ENCODE measurements at regions not wholly inside any gene's neighbourhood (a gene's known extent, or its start where the extent isn't known, plus 50 kb on each side); places are given as distances from the start of the nearest gene placed in this dataset.
"Not testable (repeated sequence)": the region's sequence is repeated elsewhere in the genome, so short reads cannot be mapped to it uniquely, and the experiment has no call there.

DNA sequence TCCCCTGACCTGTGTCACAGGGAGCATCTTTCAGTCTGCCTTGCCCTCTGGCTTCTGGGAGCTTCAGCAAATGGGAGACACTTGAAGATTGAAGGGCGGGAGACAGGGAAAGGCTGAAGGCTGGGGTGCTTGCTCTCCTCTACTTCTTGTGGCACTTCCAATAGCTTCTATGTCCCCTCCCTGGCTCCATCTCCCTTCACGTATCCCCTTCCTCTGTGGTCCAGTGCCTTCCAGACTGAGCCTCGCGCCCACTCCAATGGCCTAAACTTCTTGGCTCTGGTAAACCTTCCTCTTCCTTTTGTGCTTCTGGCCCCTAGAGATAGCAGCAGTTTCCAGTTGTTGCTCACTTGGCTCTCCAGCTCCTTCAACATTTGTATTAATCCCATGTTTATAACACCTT, 69.8 kb upstream of the TOPAZ1 start:
- DNase-seq: no peak

DNA sequence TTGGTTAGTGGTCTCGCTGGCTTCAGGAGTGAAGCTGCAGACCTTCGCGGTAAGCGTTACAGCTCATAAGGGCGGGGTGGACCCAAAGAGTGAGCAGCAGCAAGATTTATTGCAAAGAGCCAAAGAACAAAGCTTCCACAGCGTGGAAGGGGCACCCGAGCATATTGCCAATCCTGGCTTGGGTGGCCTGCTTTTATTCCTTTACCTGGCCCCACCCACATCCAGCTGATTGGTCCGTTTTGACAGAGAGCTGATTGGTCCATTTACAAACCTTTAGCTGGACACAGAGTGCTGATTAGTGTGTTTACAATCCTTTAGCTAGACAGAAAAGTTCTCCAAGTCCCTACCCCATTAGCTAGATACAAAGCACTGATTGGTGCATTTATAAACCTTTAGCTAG, 69.0 kb upstream of the TOPAZ1 start:
- not testable (repeated sequence) for DNase-seq

DNA sequence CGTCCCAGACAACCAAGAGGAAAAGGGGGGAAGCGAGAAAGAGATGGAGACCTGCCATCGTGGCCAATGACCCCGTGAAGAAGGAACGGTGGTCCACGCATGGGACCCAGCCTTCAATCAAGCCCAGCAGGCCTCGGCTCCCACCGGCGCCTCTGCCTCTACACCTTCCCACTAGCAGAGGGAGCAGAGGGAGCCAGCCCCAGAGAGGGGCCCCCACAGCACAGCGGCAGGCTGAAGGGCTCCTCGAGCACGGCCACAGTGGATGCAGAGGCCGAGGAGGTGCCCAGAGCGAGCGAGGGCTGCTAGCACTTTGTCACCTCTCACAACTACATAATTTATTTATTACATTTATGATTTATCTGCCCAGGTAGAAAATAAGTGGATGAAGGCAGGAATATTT, 68.4 kb upstream of the TOPAZ1 start:
- DNase-seq: no peak

DNA sequence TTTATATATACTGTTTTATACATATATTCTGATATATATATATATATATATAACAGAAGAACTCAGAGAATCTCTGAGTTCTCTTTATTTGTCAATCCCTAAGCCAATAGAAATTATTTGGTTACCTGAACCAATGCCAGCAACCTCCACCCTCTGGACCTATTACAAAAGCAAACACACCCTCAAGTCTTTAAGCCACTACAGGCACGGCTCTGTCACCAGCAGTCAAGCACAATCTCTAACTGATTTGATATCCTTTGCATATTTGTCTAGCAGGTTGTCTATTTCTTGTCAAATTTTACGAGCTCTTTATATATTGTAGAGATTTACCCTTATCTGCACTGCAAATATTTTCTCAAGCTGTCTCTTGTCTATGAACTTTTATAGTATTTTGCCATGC, 66.6 kb upstream of the TOPAZ1 start:
- DNase-seq: no peak

DNA sequence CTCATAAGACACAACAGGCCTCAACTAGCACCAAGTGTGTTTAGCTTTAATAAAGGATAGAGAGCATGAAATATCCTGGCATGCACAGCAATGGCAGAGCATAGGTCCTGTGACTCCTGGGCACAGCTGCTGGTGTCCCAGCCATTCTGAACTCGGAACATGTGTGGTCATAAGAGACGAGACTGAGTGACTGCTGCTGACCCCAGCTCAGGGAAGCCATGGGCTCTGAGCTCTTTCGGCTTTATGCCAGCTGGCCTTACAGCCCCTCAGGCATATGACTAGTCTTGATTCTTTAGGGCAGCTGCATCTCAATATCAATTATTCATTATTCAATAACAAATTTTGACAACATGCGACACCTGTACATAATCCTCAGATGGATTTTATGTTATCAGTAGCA, 62.4 kb upstream of the TOPAZ1 start:
- no peak for DNase-seq

DNA sequence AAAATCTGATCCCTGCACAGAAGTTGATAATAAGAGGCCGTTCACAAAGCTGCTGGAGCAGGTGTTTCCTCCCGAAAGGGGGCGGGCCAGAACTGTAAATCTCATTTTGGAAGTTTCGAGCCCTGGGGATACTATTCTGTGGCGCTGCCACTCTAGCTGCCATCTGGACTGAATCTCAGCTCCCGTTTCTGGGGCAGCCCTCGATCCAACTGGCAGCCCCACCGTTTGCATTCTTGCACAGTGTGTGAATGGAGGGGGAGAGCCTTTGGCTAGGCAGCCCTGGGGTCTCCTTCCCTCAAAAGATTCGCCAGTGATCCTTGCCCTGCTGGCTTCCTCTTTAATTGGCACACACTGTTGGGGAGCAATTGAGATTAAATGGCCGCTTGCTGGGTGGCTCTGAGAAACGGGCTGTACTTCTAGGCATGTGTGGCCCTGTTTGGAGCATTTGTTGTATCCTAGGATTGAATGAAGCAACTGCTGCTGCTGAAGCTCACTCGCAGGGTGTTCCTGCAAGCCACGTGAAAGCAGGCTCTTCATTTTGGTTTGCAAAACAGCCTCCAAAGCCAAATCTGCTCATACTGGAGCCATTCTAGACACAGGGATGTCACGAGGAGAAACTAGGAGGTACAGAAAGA, 57.2 kb upstream of the TOPAZ1 start:
- DNase-seq: no peak

DNA sequence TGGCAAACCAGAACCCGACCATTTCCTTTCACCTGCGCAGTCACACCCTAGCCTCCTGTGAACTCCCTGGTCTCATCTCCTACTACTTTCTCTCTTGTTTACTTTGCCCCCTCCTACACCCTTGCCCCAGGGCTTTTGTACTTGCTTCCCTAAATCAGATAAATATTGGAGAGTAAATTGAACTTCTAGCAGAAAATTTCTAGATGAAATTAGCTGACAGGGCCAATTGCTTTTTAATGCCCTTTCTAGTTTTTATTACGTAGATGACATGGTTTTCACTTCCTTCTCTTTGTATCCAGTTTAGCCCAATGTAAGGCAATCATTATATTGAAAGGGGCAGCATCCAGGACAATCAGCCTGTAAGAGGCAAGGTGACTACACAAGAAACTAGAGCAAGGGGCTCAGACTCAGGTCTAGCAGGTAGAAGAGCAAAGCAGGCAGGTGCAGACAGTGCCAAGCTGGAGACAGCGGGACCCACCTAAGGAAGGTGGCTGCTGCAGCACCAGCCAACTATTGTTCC, 56.2 kb upstream of the TOPAZ1 start:
- DNase-seq: no peak

DNA sequence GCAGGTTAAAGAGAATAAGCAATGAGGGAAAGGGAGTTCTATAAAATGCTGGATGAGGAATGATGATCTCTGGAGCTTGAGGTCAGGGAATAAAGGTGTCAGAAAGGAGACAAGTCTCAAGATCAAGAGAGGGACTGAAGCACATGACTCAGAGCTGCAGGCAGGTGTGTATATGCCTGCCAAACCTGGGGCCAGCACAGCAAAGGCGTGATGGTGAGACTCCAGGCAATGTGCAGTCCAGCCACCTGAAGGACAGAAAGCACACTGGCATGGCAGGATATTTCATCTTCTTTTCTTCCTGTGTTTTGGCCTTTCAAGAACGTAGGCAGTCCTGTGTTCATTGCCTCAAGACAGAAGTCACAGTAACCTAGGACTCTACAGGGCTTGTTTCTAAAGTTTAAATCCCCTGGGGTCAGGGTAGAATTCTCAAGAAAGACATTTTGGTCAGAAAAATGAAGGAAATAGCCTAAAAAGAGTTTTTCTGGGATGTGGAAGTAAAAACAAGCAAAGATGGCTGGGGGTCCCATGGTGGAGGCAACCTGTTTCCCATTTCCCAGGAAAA, 55.5 kb upstream of the TOPAZ1 start:
- no peak for DNase-seq

DNA sequence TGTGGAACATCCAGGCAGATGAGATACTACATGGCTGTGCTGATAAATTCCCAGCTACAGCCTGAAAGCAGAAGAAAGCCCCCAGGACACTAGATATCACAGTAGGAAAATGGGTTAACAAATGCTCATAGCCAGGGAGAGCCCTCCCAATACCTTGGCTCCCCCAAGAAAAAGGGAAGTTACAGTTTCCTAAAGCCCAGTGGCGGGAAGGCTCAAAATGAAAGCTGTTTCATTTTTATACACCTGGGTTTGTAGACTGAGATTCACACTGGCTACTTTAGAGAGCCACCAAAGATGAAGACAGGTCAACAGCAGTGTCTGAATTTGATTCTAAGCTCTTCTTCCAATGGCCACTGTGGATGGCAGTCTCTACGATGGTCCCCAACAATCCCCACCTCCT, 55.0 kb upstream of the TOPAZ1 start:
- DNase-seq: no peak
